ENCODE measurements at regions not wholly inside any gene's neighbourhood (a gene's known extent, or its start where the extent isn't known, plus 50 kb on each side); places are given as distances from the start of the nearest gene placed in this dataset.

- no peaks in the 10 kb centered on the region for H3K36me3 ChIP-seq (ENCODE audit: control insufficient read depth in 4 of 4, insufficient read depth in 3 of 4, low read depth in 1 of 4, low read length in 3 of 4)
- peaks cover 0 to 7% (median 3%) of the 10 kb centered on the region in 4 donors for H3K9me3 ChIP-seq (ENCODE audit: control insufficient read depth in 4 of 4, low read length in 3 of 4)
- no peak for TF ChIP-seq RXRA (IDR thresholded peaks at IDR 0.05)
- TF ChIP-seq CTCF (IDR thresholded peaks at IDR 0.05; ENCODE audit: low read depth, low read length, missing input control) = no peak
- 50% methylated on average over 3 of the region's 3 CpGs for WGBS
- peaks cover 0 to 2% (median 0%) of the 10 kb centered on the region in 4 donors for H3K27me3 ChIP-seq (ENCODE audit: control insufficient read depth in 4 of 4, insufficient read depth in 4 of 4, low read length in 3 of 4)
- no peak overlapping the region for H3K27ac ChIP-seq (ENCODE audit: low read depth in 1 of 2, low read length in 2 of 2)
- no peak for DNase-seq (ENCODE audit: low spot score)
- no peak overlapping the region for H3K9ac ChIP-seq (ENCODE audit: low read depth in 1 of 2, low read length in 2 of 2)
- H3K4me1 ChIP-seq (ENCODE audit: control insufficient read depth in 4 of 4, insufficient read depth in 4 of 4, low read length in 3 of 4) = no peaks in the 10 kb centered on the region
- H3K4me3 ChIP-seq (ENCODE audit: low read depth in 1 of 3, low read length in 3 of 3) = no peak overlapping the region
Observed at GRCh38 chr1:11590395-11590794, 63.8 kb downstream of the FBXO2 start.
